ENCODE measurements at regions not wholly inside any gene's neighbourhood (a gene's known extent, or its start where the extent isn't known, plus 50 kb on each side); places are given as distances from the start of the nearest gene placed in this dataset.

- DNase-seq (ENCODE audit: low read depth): no peak
- POLR2A ChIA-PET: no interaction called here
- Histone ChIP-seq H3K4me3 (ENCODE audit: low read depth, low read length) (no peak overlapping the region), H3K27me3 (ENCODE audit: control insufficient read depth, insufficient read depth, low read length) (no peaks in the 10 kb centered on the region), H3K36me3 (ENCODE audit: control insufficient read depth, insufficient read depth, low read length) (no peaks in the 10 kb centered on the region)
- CTCF ChIA-PET: no interaction called here
- no peak for TF ChIP-seq CTCF (IDR thresholded peaks at IDR 0.05; ENCODE audit: insufficient read depth, low read depth, low read length)
Observed at GRCh38 chr15:93203036-93203435, 114.0 kb upstream of the RGMA start.

GRCh38 chr15:93202405-93202804 is 113.4 kb upstream of the RGMA start:
- no peak for TF ChIP-seq CTCF (IDR thresholded peaks at IDR 0.05; ENCODE audit: insufficient read depth, low read depth, low read length)

GRCh38 chr15:93201940-93202339 is 112.9 kb upstream of the RGMA start:
- ChIA-PET POLR2A (no interaction called here), CTCF (no interaction called here)
- no peak for DNase-seq (ENCODE audit: low read depth)
- Histone ChIP-seq H3K4me3 (ENCODE audit: low read depth, low read length) (no peak overlapping the region), H3K36me3 (ENCODE audit: control insufficient read depth, insufficient read depth, low read length) (no peaks in the 10 kb centered on the region), H3K27me3 (ENCODE audit: control insufficient read depth, insufficient read depth, low read length) (no peaks in the 10 kb centered on the region)
- TF ChIP-seq CTCF (IDR thresholded peaks at IDR 0.05; ENCODE audit: insufficient read depth, low read depth, low read length): no peak

More at GRCh38 chr15:93202405-93202804, 113.4 kb upstream of the RGMA start:
- Histone ChIP-seq H3K27me3 (ENCODE audit: control insufficient read depth, insufficient read depth, low read length) (no peaks in the 10 kb centered on the region), H3K4me3 (ENCODE audit: low read depth, low read length) (no peak overlapping the region), H3K36me3 (ENCODE audit: control insufficient read depth, insufficient read depth, low read length) (no peaks in the 10 kb centered on the region)
- ChIA-PET CTCF (no interaction called here), POLR2A (no interaction called here)
- DNase-seq (ENCODE audit: low read depth): no peak

GRCh38 chr15:93200837-93201226 is 111.8 kb upstream of the RGMA start:
- no peaks in the 10 kb centered on the region for H3K36me3 ChIP-seq (ENCODE audit: control insufficient read depth, insufficient read depth, low read length)
- ChIA-PET CTCF (no interaction called here), POLR2A (no interaction called here)
- TF ChIP-seq CTCF (IDR thresholded peaks at IDR 0.05; ENCODE audit: insufficient read depth, low read depth, low read length): no peak
- no peak overlapping the region for H3K4me3 ChIP-seq (ENCODE audit: low read depth, low read length)
- no peaks in the 10 kb centered on the region for H3K27me3 ChIP-seq (ENCODE audit: control insufficient read depth, insufficient read depth, low read length)
- no peak for DNase-seq (ENCODE audit: low read depth)

- Histone ChIP-seq H3K4me3 (ENCODE audit: low read depth, low read length) (no peak overlapping the region), H3K27me3 (ENCODE audit: control insufficient read depth, insufficient read depth, low read length) (no peaks in the 10 kb centered on the region), H3K36me3 (ENCODE audit: control insufficient read depth, insufficient read depth, low read length) (no peaks in the 10 kb centered on the region)
- no peak for DNase-seq (ENCODE audit: low read depth)
- no peak for TF ChIP-seq CTCF (IDR thresholded peaks at IDR 0.05; ENCODE audit: insufficient read depth, low read depth, low read length)
- ChIA-PET CTCF (no interaction called here), POLR2A (no interaction called here)
Observed at GRCh38 chr15:93200081-93200836, 111.2 kb upstream of the RGMA start.

All from BJ (cell line).